Upper lobe of left lung (tissue), 6 donors: ENCODE measurements at regions not wholly inside any gene's neighbourhood (a gene's known extent, or its start where the extent isn't known, plus 50 kb on each side); places are given as distances from the start of the nearest gene placed in this dataset.

Experiments
- ATAC-seq, 2 donors: fragments of 200-7000 bp; cut with Tn5 transposase; one replicate each; pipeline ENCODE4 v1.9.1; 2022; ENCODE audit warnings: mild to moderate bottlenecking in 2 of 2, moderate library complexity in 2 of 2; ENCODE audit not compliant: low FRiP score in 2 of 2
- DNase-seq, 2 donors: peaks; one replicate each; pipeline ENCODE4 v3.0.0-alpha.2; 2019 to 2020
- H3K27ac ChIP-seq, 4 donors: fragments of 200-600 bp; sonication (generic); one replicate each; pipeline ENCODE4 v1.5.1; 2016 to 2019
- H3K27me3 ChIP-seq, 4 donors: fragments of 200-600 bp; sonication (generic); one replicate each; pipeline ENCODE4 v1.5.1; 2017 to 2019
- H3K36me3 ChIP-seq, 4 donors: fragments of 200-600 bp; sonication (generic); one replicate each; pipeline ENCODE4 v1.5.1; 2016 to 2019
- H3K4me1 ChIP-seq, 4 donors: fragments of 200-600 bp; sonication (generic); one replicate each; pipeline ENCODE4 v1.5.1; 2018 to 2019
- H3K4me3 ChIP-seq, 4 donors: fragments of 200-600 bp; sonication (generic); one replicate each; pipeline ENCODE4 v1.5.1; 2017 to 2019; ENCODE audit warnings: mild to moderate bottlenecking in 2 of 4, moderate library complexity in 1 of 4
- H3K9me3 ChIP-seq, 4 donors: fragments of 200-600 bp; sonication (generic); one replicate each; pipeline ENCODE4 v1.5.1; 2018 to 2019
- EP300 ChIP-seq, 4 donors: sonication (generic); formaldehyde crosslinking; IDR thresholded peaks; one replicate each; pipeline ENCODE4 v1.5.1; 2017; ENCODE audit warnings: antibody characterized with exemption in 4 of 4, control low read depth in 2 of 4
- POLR2A ChIP-seq, 4 donors: fragments of 450-650 bp; IDR thresholded peaks; one replicate each; pipeline ENCODE4 v1.5.1; 2016 to 2017; ENCODE audit warnings: antibody characterized with exemption in 4 of 4, mild to moderate bottlenecking in 2 of 4
- POLR2AphosphoS5 ChIP-seq, 2 donors: sonication (generic); formaldehyde crosslinking; IDR thresholded peaks; one replicate each; pipeline ENCODE4 v1.5.1; 2017; ENCODE audit warnings: antibody characterized with exemption in 2 of 2
- WGBS, 2 donors: methylation state at CpG; one replicate each; pipeline ENCODE4 v1.1.5; 2017 to 2018; 5-methylcytosine and 5-hydroxymethylcytosine counted together
- TF ChIP-seq, protein P1 (sequence below), 6 experiments: fragments of 450-650 bp in 4 of 6; fragments of 200-600 bp in 2 of 6; sonication (generic) in 2 of 6; IDR thresholded peaks; one replicate each; pipeline ENCODE4 v1.5.1; 2016 to 2019; ENCODE audit warnings: antibody characterized with exemption in 6 of 6
- donor health status: DM: no; HTN: no; CAD: no; lungs with moderate emphysema.
- donor health status: DM: no; HTN: yes; CAD: no; lungs with severe emphysema.

DNA sequence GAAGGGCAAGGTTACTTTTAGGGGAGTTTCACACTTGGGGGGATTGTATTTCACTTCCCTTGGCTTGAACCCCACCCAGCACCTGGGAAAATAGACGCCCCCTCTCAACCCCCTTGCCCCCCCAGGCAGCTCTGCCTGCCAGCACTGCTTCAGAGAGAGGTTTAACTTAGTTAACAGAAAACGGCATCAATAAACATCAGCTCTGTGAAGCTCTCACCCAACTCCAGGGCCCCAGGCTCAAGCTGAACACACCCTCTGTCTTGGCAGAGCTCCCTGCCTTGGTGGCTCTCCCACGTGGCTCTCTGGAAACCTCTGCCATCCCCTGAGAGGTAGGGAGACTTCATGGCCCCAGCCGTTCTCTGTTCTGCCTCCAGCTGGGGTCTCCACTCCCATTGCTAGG lies 244.1 kb downstream of the ACKR3 start:
- WGBS, 2 donors, result 39 to 53% methylated on average over 4 of the region's 4 CpGs
- no peaks in the 10 kb centered on the region for H3K36me3 ChIP-seq
- ATAC-seq (no peak), DNase-seq (no peak)
- no peaks in the 10 kb centered on the region for H3K4me1 ChIP-seq
- no peaks in the 10 kb centered on the region for H3K27me3 ChIP-seq
- H3K4me3 ChIP-seq, result no peak overlapping the region
- TF ChIP-seq POLR2AphosphoS5 (IDR thresholded peaks at IDR 0.05) (no peak), EP300 (IDR thresholded peaks at IDR 0.05) (no peak), POLR2A (IDR thresholded peaks at IDR 0.05) (no peak)
- TF ChIP-seq, protein P1, sequence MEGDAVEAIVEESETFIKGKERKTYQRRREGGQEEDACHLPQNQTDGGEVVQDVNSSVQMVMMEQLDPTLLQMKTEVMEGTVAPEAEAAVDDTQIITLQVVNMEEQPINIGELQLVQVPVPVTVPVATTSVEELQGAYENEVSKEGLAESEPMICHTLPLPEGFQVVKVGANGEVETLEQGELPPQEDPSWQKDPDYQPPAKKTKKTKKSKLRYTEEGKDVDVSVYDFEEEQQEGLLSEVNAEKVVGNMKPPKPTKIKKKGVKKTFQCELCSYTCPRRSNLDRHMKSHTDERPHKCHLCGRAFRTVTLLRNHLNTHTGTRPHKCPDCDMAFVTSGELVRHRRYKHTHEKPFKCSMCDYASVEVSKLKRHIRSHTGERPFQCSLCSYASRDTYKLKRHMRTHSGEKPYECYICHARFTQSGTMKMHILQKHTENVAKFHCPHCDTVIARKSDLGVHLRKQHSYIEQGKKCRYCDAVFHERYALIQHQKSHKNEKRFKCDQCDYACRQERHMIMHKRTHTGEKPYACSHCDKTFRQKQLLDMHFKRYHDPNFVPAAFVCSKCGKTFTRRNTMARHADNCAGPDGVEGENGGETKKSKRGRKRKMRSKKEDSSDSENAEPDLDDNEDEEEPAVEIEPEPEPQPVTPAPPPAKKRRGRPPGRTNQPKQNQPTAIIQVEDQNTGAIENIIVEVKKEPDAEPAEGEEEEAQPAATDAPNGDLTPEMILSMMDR (IDR thresholded peaks at IDR 0.05), result no peak
- no peak overlapping the region for H3K27ac ChIP-seq
- H3K9me3 ChIP-seq, result peaks cover 3 to 17% (median 14%) of the 10 kb centered on the region in 4 donors

DNA sequence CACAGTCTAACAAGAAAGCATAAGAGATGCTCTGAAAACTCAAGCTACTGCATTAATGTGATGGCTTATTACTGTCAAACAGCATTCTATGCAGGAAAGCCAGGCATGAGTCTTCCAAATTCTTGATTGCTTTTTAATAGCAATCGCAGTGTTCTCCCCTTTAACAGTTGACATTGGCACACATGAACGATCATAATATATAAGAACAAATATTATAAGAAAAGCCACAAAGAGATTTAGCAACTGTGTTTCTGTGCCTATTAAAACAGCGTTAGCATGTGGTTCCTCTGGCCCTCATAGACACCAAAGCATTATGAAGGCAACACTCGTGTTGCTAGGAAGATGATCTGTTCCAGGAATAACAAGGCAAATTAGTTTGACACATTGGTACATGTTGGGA lies 245.0 kb downstream of the ACKR3 start:
- no peak for TF ChIP-seq POLR2AphosphoS5 (IDR thresholded peaks at IDR 0.05)
- TF ChIP-seq EP300 (IDR thresholded peaks at IDR 0.05), result no peak
- TF ChIP-seq POLR2A (IDR thresholded peaks at IDR 0.05), result no peak
- TF ChIP-seq, protein P1 (IDR thresholded peaks at IDR 0.05), result no peak
- Histone ChIP-seq H3K4me1 (no peaks in the 10 kb centered on the region), H3K4me3 (no peak overlapping the region), H3K27ac (no peak overlapping the region), H3K9me3 (peaks cover 0 to 9% (median 5%) of the 10 kb centered on the region in 4 donors), H3K36me3 (no peaks in the 10 kb centered on the region), H3K27me3 (no peaks in the 10 kb centered on the region)
- no peak for ATAC-seq
- no peak for DNase-seq
- WGBS, 2 donors, result 69 to 70% methylated on average over 4 of the region's 4 CpGs

DNA sequence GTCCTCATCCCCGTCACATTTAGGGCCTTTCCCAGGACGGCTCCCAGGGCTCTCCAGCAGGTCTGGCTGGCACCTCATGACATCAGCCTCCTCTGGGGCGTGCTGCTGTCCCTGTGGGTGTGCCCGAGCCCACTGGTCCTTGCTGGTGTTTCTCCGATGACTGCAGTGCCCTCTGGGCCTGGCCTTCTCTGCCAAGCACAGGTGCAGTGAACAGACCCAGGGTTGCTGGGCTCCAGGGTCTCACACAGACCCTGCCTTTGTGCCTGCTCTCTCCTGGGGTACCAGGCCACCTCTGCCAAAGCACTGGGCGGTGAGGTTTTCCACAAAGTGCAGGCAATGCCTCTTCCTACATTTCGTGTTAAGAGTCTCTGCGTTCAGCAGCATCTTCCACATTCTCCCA lies 246.1 kb downstream of the ACKR3 start:
- ATAC-seq, result no peak
- TF ChIP-seq EP300 (IDR thresholded peaks at IDR 0.05), result no peak
- TF ChIP-seq POLR2A (IDR thresholded peaks at IDR 0.05), result no peak
- TF ChIP-seq POLR2AphosphoS5 (IDR thresholded peaks at IDR 0.05), result no peak
- TF ChIP-seq, protein P1 (IDR thresholded peaks at IDR 0.05), result no peak
- Histone ChIP-seq H3K9me3 (no peaks in the 10 kb centered on the region), H3K36me3 (no peaks in the 10 kb centered on the region), H3K4me3 (no peak overlapping the region), H3K4me1 (no peaks in the 10 kb centered on the region), H3K27ac (no peak overlapping the region), H3K27me3 (no peaks in the 10 kb centered on the region)
- 93 to 96% methylated on average over 8 of the region's 8 CpGs for WGBS, 2 donors
- peak in 1 of 2 donors; percentile 36 for DNase-seq

DNA sequence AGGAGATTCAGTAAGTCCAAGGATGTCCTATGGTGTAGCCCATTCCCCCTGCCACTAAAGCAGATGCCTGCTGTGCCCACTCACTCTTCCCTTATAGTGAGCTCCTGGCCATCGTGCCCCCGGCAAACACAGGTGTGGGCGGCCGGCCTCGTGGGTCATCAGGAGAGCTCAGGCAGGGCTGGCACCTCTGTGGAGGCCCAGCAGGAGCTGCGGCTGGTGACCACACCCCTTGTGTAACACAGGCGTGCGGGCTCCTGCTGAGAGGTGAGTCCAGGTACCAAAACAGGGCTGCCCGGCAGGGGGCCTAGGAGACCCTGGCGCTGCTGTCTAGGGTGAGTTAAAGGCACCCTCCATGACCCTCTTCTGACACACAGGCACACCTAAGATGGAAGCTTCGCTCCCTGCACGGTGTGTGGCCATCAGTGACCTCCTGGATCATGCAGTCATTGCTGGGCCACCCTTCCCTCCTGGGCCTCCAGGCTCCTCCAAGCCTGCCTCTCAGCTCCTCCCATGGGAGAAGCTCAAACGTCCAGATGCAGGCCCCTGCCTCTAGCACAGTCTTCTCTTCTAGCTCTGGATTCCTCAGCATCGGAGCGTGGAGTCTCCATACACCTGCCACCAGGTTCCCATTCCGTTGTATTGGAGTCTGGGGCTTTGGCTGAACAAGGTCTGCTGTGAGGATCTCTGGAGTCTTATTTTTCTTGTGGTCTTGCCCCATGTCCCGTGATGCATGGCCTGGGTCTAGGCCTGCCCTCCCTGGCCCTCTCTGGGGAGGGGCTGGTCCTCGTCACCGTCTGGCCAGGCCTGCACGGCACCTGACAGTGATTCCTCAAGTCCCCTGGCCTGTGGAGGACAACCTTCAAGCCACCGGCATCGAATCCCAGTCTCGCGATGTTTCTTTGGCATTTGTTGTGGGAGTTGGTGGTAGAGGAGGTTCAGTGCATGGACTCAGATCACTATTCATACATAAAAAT lies 246.9 kb downstream of the ACKR3 start:
- H3K36me3 ChIP-seq, result no peaks in the 10 kb centered on the region
- peak in 1 of 2 donors; percentile 74 for DNase-seq
- WGBS, 2 donors, result 93 to 94% methylated on average over 23 to 24 of the region's 24 CpGs
- H3K27me3 ChIP-seq, result no peaks in the 10 kb centered on the region
- no peak overlapping the region for H3K4me3 ChIP-seq
- H3K4me1 ChIP-seq, result no peaks in the 10 kb centered on the region
- no peak overlapping the region for H3K27ac ChIP-seq
- TF ChIP-seq, protein P1 (IDR thresholded peaks at IDR 0.05), result no peak
- TF ChIP-seq EP300 (IDR thresholded peaks at IDR 0.05) (no peak), POLR2A (IDR thresholded peaks at IDR 0.05) (no peak), POLR2AphosphoS5 (IDR thresholded peaks at IDR 0.05) (no peak)
- no peaks in the 10 kb centered on the region for H3K9me3 ChIP-seq
- no peak for ATAC-seq
